A673 (cell line): ENCODE measurements at regions not wholly inside any gene's neighbourhood (a gene's known extent, or its start where the extent isn't known, plus 50 kb on each side); places are given as distances from the start of the nearest gene placed in this dataset.

Experiments used
- EZH2 ChIP-seq: fragments of 200-600 bp; sonication (generic); IDR thresholded peaks from 2 replicates; pipeline ENCODE4 v1.6.1; 2017; ENCODE audit warnings: borderline replicate concordance, low read depth, mild to moderate bottlenecking, mixed read lengths, antibody characterized with exemption, low read length; ENCODE audit not compliant: poor library complexity, severe bottlenecking
- TF ChIP-seq, protein P1 (sequence below): fragments of 300-800, 200-600 bp; sonication (generic); conservative IDR thresholded peaks from 2 replicates; pipeline ENCODE4 v1.5.1; 2017; ENCODE audit warnings: low read depth, mild to moderate bottlenecking, antibody characterized with exemption, low read length, moderate library complexity, mixed read lengths

DNA sequence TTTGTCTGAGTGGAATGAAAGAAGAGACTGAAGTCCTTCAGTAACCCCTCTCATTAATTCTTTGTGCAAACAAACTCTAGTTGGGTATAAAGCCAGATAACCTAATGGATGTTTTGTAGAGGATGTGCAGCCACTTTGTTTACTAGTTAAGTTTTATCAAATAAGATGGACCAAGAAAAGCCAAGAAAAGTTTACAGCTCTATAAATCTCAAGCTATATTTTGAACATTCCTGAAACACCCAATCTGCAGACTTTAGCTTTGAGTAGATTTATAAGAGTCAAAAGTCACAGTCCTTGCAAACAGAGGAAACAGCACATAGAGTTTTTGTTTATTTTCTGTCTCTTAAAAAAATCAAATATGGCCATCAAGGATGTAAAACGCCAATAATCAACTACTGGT, 452.9 kb downstream of the SPRY1 start:
- TF ChIP-seq, protein P1, sequence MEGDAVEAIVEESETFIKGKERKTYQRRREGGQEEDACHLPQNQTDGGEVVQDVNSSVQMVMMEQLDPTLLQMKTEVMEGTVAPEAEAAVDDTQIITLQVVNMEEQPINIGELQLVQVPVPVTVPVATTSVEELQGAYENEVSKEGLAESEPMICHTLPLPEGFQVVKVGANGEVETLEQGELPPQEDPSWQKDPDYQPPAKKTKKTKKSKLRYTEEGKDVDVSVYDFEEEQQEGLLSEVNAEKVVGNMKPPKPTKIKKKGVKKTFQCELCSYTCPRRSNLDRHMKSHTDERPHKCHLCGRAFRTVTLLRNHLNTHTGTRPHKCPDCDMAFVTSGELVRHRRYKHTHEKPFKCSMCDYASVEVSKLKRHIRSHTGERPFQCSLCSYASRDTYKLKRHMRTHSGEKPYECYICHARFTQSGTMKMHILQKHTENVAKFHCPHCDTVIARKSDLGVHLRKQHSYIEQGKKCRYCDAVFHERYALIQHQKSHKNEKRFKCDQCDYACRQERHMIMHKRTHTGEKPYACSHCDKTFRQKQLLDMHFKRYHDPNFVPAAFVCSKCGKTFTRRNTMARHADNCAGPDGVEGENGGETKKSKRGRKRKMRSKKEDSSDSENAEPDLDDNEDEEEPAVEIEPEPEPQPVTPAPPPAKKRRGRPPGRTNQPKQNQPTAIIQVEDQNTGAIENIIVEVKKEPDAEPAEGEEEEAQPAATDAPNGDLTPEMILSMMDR: no peak
- no peak for TF ChIP-seq EZH2
